ENCODE measurements at regions not wholly inside any gene's neighbourhood (a gene's known extent, or its start where the extent isn't known, plus 50 kb on each side); places are given as distances from the start of the nearest gene placed in this dataset.
"Not testable (repeated sequence)": the region's sequence is repeated elsewhere in the genome, so short reads cannot be mapped to it uniquely, and the experiment has no call there.

GRCh38 chr5:82748688-82749460, 328.3 kb downstream of the TMEM167A start:
- no peak for FAIRE-seq

- no peak for FAIRE-seq
Measured at GRCh38 chr5:82747986-82748385, 329.2 kb downstream of the TMEM167A start.

GRCh38 chr5:82745016-82745415, 332.2 kb downstream of the TMEM167A start:
- no peak for FAIRE-seq

GRCh38 chr5:82738681-82739269, 338.4 kb downstream of the TMEM167A start:
- FAIRE-seq: no peak

GRCh38 chr5:82735160-82735789, 341.9 kb downstream of the TMEM167A start:
- FAIRE-seq: no peak

GRCh38 chr5:82734347-82734746, 342.8 kb downstream of the TMEM167A start:
- no peak for FAIRE-seq

- FAIRE-seq: no peak
Measured at GRCh38 chr5:82730913-82731312, 346.3 kb downstream of the TMEM167A start.

- FAIRE-seq: no peak
Measured at GRCh38 chr5:82728926-82729702, 348.1 kb downstream of the TMEM167A start.

GRCh38 chr5:82723168-82723567, 354.0 kb downstream of the TMEM167A start:
- FAIRE-seq: no peak

- FAIRE-seq: no peak
Measured at GRCh38 chr5:82721087-82721410, 356.1 kb downstream of the TMEM167A start.

- FAIRE-seq: no peak
Measured at GRCh38 chr5:82720213-82721086, 356.7 kb downstream of the TMEM167A start.

GRCh38 chr5:82719368-82719767, 357.8 kb downstream of the TMEM167A start:
- FAIRE-seq: no peak

- FAIRE-seq: no peak
Measured at GRCh38 chr5:82717738-82718137, 359.5 kb downstream of the TMEM167A start.

GRCh38 chr5:82714732-82715131, 362.5 kb downstream of the TMEM167A start:
- FAIRE-seq: not testable (repeated sequence)

GRCh38 chr5:82713811-82714210, 363.4 kb downstream of the TMEM167A start:
- FAIRE-seq: no peak

GRCh38 chr5:82707741-82708140, 369.5 kb downstream of the TMEM167A start:
- no peak for FAIRE-seq

GRCh38 chr5:82704381-82704780, 372.8 kb downstream of the TMEM167A start:
- FAIRE-seq: no peak

- FAIRE-seq: no peak
Measured at GRCh38 chr5:82702046-82702445, 375.1 kb downstream of the TMEM167A start.

GRCh38 chr5:82699737-82700136, 377.5 kb downstream of the TMEM167A start:
- FAIRE-seq: no peak

GRCh38 chr5:82698026-82698425, 379.2 kb downstream of the TMEM167A start:
- FAIRE-seq: no peak

- no peak for FAIRE-seq
Measured at GRCh38 chr5:82694711-82695285, 382.4 kb downstream of the TMEM167A start.

- no peak for FAIRE-seq
Measured at GRCh38 chr5:82692826-82693225, 384.4 kb downstream of the TMEM167A start.

Measured in A204.1 (cell line).